HG02678 (cell line): ENCODE measurements at regions not wholly inside any gene's neighbourhood (a gene's known extent, or its start where the extent isn't known, plus 50 kb on each side); places are given as distances from the start of the nearest gene placed in this dataset.

ENCODE experiments used
- ATAC-seq: cut with Tn5 transposase; IDR thresholded peaks from one replicate; pipeline ENCODE4 v1.9.1; 2021; ENCODE audit warnings: mild to moderate bottlenecking, moderate library complexity; ENCODE audit not compliant: unreplicated experiment

- ATAC-seq = no peak
Measured at GRCh38 chr3:177524742-177525141, 327.5 kb upstream of the TBL1XR1 start.

GRCh38 chr3:177525414-177525813 is 328.1 kb upstream of the TBL1XR1 start:
- no peak for ATAC-seq

DNA sequence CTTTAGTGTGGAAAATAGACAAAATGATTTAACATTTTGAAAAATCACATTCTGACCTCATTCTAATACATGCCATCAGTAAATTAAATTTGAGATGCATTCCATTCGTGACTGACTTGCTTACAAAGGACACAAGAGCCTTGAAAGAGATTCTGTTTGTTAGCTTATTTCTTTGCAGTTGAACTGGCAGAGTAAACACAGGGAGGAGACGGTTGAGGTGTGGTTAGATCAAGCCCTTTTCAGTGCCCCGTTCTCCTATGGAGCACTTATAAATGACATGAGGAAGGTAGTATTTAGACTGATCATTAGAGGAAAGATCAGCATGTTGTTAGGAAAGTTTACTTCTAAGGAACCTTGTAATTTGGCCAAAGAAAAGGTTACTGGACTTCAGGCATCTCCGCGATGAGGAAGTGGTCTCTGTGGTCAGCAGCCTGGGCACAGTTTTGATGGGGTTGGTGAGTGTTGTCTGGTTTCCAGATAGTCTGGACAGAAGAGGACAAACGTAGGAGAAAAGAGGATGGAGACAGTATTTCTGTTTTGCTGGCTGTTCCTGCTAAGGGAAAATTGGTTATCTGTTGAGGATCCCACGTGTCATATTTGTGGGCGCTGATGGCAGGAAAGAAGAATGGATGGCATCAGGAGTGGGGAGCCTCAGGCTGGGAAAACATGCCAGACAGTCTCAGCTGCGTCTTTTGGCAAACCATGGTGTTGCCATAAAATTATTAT is 328.9 kb upstream of the TBL1XR1 start:
- no peak for ATAC-seq

DNA sequence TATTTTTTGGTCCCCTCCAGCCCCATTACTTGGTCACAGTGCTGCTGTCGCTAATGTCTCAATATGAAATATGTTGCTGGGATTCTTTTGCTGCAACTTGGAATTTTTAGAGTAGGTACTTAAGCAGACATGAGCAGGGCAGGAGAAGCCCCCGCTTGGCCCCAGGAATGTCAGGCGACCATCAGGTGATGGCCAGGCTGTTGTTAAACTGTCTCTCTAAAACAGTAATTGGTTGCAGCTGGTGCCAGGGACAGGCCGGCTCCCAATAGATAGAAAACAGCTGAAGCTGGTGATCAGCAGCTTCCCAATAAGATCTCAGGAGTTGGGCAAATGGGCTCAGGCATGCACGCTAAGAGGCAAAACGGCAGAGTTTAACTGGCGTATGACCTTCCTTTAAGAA is 329.9 kb upstream of the TBL1XR1 start:
- no peak for ATAC-seq

GRCh38 chr3:177528306-177529070 is 331.2 kb upstream of the TBL1XR1 start:
- no peak for ATAC-seq

DNA sequence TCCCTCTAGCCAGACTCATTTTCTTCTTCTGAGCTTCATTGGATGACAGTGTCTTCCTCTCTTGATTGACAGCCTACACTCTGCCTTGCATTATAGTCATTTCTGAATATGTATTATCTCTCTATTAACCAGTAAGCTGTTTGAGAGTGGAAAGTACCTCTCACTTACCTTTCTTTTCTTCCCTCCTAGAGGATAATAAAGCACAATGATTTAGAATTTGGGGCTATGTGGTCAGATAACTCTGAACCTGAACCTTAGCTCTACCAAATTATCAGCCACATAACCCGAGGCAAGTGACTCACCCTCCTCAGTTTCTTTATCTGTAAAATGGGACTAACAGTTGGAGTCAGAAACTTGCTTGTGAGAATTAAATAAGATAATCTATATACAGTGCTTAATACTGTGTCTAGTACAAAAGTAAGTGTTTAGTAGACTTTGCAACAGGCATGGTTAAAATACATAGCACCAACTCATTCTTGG is 331.8 kb upstream of the TBL1XR1 start:
- ATAC-seq = no peak

DNA sequence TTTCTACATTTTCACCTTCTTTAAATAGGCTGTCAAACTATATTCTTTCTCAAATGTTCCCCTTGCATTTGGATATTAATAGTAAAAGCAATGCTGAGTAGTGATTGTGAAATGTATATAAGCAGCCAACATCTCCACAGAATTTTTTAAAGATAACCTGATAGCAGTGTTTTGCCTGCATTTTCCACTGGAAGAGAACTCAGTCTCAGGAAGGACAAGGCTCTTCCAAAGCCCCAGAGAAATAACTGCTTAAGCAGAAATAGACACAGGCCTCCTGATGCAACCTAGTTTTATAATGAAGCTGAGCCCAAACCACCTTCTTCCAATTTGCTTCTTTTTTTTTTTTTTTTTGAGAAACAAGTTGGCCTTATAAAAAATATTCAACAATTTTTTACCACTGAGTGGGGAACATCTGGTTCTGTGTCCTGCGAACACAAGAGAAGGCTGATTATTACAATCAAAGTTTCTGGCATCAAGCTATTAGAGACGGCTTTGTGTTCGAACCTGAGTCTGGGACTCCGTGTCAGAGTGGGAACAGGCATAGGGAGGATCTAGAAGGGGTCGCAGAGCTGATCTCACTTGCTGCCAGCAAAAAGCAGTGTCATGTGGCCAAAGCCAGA is 332.5 kb upstream of the TBL1XR1 start:
- ATAC-seq = no peak

- no peak for ATAC-seq
Measured at GRCh38 chr3:177530908-177531307, 333.6 kb upstream of the TBL1XR1 start.

DNA sequence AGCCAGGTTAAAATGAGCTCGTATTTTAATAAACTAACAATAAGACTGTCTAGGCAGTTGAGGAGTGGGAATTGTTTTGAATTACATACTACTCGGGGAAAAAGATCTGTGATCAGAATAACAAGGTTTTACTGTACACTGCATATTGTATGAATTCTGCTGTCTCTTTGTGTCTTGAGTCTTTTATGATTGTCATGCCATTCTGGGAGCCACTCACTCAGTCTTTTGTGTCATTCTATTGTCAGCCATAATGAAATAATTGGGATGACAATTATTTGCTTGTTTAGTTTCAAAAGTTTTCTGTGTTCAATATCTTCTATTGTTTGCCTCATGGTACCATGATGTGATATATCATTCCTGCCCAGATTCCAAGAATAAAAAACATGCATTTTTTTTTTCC is 339.6 kb upstream of the TBL1XR1 start:
- ATAC-seq = no peak

- no peak for ATAC-seq
Measured at GRCh38 chr3:177537612-177538011, 340.3 kb upstream of the TBL1XR1 start.

DNA sequence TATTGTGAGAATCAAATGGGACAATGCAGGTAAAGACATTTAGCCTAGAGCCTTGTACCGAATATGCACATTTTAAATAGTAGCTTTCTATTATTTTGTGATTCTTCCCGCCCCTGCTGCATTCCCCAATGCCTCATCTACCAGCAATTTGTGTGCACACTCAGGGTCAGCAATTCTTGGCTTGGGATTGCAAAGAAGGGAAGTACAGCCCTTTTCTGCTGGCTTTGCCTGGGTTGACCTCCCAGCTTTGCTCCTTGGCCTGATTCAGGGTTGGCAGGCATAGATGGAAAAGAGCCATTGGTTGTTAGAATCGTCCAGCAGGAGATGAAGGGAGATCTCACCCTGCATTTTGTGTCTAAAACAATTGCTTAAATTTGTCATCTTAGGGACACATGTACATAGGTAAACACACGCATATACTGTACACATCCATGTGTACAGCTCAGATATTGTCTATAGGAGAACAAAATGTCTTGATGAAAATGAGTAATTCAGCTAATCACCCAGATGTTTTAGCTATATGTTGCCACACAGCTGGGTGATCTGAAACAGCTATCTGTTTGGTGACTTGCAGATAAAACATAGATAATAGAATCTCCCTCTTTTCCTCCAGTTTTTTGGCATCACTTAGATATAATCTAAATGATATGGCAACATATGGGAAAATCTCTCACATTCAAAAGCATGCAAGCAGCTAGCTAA is 340.9 kb upstream of the TBL1XR1 start:
- ATAC-seq = no peak

DNA sequence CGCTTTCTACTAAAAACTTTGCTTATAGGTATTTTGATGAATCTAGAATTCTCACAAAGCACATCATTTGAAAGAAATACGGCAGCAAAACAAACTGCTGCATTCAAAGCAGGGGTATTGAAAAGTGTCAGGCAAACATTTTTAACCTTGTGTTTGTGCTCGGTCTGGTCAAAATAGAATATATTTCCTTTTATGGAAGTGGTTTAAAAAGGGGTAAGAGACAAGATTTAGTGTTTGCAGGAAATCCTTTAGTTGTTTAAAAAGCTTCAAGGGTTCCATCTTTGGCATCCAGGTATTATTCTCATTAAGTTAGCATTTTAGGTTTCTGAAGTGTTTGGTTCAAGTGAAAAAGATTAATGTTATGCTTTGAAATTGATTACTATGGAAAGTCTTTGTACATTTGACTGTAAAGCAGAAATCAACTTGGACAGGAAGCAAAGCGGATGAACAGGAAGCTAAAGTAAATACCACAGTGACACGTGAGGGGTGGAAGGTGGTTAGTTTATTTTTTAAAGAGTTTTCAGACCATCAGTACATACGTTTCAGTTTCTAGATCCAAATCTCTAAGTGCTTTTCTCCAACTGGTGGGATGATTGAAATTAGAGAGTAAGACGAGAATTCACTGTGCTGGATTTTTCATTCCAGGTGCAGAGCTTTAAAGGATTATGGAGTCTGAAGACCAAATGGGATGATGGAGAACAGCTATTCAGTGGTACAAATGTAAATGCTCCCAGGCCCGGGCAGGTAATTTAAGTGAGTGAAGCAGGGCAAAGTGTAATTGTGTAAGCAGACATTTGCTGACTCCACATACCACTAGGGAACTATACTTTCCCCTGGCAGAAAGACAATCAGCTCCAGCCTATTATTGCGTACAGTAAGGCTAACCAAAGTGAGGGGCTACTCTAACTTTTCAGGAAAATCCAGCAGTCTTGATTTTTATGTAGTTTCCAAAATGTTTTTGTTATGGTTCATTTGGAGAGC is 341.8 kb upstream of the TBL1XR1 start:
- ATAC-seq = peak; percentile 92

- no peak for ATAC-seq
Measured at GRCh38 chr3:177541541-177541940, 344.3 kb upstream of the TBL1XR1 start.

DNA sequence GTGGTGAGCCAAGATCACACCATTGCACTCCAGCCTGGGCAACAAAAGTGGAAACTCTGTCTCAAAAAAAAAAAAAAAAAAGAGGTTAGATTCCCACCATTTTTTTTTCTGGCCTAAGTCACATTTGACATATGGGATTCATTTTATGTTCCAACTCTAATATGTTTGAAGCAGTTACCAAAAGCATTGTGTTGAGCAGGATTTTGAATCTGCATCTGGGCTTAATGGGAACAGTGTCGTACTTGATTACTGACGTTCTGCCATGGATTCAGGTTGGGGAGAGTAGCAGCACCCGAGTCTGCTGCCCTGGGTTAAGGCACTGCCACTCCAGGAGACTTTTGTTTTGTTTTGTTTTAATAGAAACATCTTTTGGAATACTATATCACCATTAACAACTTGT is 348.7 kb upstream of the TBL1XR1 start:
- no peak for ATAC-seq

DNA sequence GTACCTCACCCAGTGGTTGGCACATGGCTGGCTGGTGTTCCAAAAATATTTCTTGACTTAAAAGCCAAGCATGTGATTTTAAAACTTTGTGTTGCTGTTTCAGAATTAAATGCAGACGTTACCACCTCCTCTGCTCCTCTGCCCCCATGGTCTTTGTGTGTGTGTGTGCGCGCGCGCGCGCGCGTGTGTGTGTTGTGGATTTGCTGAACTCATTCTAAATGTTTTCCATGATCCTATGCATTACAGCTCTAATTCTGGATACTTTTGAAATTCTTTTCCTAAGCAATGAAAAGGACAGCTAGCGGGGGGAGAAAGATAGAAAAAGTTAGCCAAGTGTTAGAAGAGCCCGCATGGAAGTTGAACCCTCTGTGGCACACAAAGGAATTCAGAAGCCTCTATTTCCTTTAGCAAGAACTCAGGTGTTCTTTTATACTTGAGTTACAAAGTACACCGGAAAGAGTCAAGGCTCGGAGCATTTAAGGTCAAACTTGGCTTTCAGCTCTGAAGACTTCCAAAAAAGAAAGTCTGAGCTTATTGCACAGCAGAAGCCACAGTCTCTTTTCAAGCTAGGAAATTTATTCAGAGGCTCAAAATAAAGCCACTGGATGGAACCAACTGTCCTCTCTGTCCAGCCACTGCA is 350.5 kb upstream of the TBL1XR1 start:
- ATAC-seq = no peak

DNA sequence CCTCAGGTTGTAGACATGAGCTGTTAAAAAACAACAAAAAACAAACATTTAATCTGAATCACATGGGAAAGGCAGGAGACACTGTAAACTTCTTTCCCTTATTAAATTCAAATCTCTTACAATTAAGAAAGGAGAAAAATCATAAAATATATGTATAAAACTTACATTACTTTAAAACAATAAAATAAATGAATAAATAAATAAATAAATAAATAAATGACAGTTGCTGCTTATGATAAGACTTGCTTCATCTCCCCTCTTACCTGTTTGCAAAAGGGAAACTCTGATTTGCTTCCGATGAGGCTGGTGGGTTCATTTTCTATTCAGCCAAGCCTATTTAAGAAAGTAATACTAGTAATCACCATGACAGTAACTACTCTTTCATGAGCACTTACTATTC is 353.4 kb upstream of the TBL1XR1 start:
- ATAC-seq = no peak

DNA sequence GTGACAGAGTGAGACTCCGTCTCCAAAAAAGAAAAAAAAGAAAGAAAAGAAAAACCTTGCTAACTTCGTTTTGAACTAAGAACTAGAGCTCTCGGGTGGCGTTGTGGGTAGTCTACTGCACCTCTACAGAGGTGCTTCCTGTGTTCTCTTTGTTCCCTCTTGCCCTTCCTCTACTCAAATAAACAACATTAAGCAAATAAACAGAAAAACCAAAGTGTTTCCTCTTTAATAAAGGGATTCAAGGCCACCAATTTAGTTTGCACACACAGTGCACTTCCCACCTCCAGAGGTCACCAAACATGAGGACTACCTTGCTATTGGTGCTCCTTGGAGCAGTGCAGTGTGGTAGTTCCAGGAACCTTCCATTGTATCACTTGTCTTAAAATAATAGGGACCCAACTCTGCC is 354.2 kb upstream of the TBL1XR1 start:
- ATAC-seq = no peak

DNA sequence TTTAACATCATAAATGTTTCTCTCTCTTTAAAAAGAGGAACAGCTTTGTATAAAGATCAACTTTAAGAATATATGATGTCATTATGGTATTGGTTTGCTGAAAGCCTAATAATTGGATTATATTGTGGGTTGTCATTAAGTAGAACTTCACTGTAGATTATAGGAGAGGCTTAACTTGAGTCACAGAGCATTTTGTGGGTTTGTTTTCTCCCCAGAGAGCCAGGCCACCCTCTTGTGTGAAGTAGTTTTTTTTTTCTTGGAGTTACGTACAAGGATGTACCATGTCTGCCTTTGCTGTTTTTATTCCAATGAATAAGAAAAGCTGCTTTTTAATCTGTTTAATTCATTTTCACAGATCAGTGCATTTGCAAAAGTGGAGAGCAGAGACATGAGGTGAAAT is 354.8 kb upstream of the TBL1XR1 start:
- no peak for ATAC-seq

DNA sequence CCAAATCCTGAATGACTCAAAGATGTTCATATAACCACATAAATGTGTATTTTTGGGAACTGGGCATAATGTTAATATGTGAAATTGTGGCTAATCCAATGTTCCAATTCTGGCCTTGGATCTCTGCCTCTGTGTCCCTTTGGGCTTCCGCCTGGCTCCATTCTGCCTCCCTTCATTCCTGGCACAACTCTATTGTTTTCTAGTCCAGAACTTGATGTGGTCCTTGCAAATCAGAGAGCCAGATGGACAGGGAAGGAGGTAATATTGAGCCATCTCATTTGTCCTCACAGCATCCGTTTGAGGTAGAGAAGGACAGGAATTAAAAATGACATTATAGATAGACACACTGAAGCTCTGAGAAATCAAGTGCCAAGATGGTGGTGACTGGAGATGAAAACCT is 355.7 kb upstream of the TBL1XR1 start:
- no peak for ATAC-seq

- no peak for ATAC-seq
Measured at GRCh38 chr3:177553579-177553978, 356.3 kb upstream of the TBL1XR1 start.
